SK-N-SH treated with all-trans-retinoic acid at 6 μM for 48 hours (cell line): ENCODE measurements at regions not wholly inside any gene's neighbourhood (a gene's known extent, or its start where the extent isn't known, plus 50 kb on each side); places are given as distances from the start of the nearest gene placed in this dataset.

Experiments used
- ATAC-seq: fragments of 200-7000 bp; cut with Tn5 transposase; 3 replicates; pipeline ENCODE4 v1.9.1; 2020; ENCODE audit warnings: mild to moderate bottlenecking, moderate library complexity
- ARNTL ChIP-seq: fragments of 450-650 bp; formaldehyde crosslinking; IDR thresholded peaks from 2 replicates; pipeline ENCODE4 v1.5.0; 2020; ENCODE audit warnings: low read depth, mild to moderate bottlenecking, moderate library complexity, borderline replicate concordance
- BACH2 ChIP-seq: fragments of 250-450 bp; sonication (Bioruptor Pico); IDR thresholded peaks from 2 replicates; pipeline ENCODE4 v1.9.0; 2021; ENCODE audit warnings: mild to moderate bottlenecking, borderline replicate concordance
- CREB5 ChIP-seq: fragments of 250-450 bp; sonication (Bioruptor Pico); IDR thresholded peaks from 2 replicates; pipeline ENCODE4 v1.5.1; 2020; ENCODE audit warnings: low read depth, mild to moderate bottlenecking, moderate library complexity
- CSDC2 ChIP-seq: fragments of 250-450 bp; sonication (Bioruptor Pico); IDR thresholded peaks from 2 replicates; pipeline ENCODE4 v1.5.0; 2020; ENCODE audit warnings: mild to moderate bottlenecking, moderate library complexity
- CSRNP3 ChIP-seq: fragments of 250-450 bp; sonication (Bioruptor Pico); IDR thresholded peaks from 2 replicates; pipeline ENCODE4 v1.5.1; 2021; ENCODE audit warnings: mild to moderate bottlenecking, moderate library complexity
- ESRRG ChIP-seq: fragments of 250-450 bp; sonication (Bioruptor Pico); IDR thresholded peaks from 2 replicates; pipeline ENCODE4 v1.6.1; 2021; ENCODE audit warnings: mild to moderate bottlenecking
- GLIS3 ChIP-seq: fragments of 250-450 bp; sonication (Bioruptor Pico); IDR thresholded peaks from 2 replicates; pipeline ENCODE4 v1.5.0; 2020; ENCODE audit warnings: mild to moderate bottlenecking, moderate library complexity
- ISL1 ChIP-seq: fragments of 250-450 bp; sonication (Bioruptor Pico); IDR thresholded peaks from 2 replicates; pipeline ENCODE4 v2.1.2; 2022; ENCODE audit warnings: mild to moderate bottlenecking, moderate library complexity
- OSR1 ChIP-seq: fragments of 250-450 bp; sonication (Bioruptor Pico); IDR thresholded peaks from 2 replicates; pipeline ENCODE4 v1.8.0; 2022; ENCODE audit warnings: moderate library complexity, mild to moderate bottlenecking, inconsistent platforms
- PATZ1 ChIP-seq: fragments of 250-450 bp; sonication (Bioruptor Pico); IDR thresholded peaks from 2 replicates; pipeline ENCODE4 v1.8.0; 2020; ENCODE audit warnings: mild to moderate bottlenecking, moderate library complexity, borderline replicate concordance
- PPARA ChIP-seq: fragments of 250-450 bp; sonication (Bioruptor Pico); IDR thresholded peaks from 2 replicates; pipeline ENCODE4 v1.5.0; 2020; ENCODE audit warnings: mild to moderate bottlenecking, borderline replicate concordance
- RARB ChIP-seq: fragments of 250-450 bp; sonication (Bioruptor Pico); IDR thresholded peaks from 2 replicates; pipeline ENCODE4 v1.8.0; 2021; ENCODE audit warnings: mild to moderate bottlenecking, moderate library complexity
- SNAI2 ChIP-seq: fragments of 250-450 bp; sonication (Bioruptor Pico); IDR thresholded peaks from 2 replicates; pipeline ENCODE4 v1.5.0; 2020; ENCODE audit warnings: mild to moderate bottlenecking, moderate library complexity
- TCF4 ChIP-seq: fragments of 250-450 bp; sonication (Bioruptor Pico); IDR thresholded peaks from 2 replicates; pipeline ENCODE4 v1.8.0; 2021; ENCODE audit warnings: mild to moderate bottlenecking, moderate library complexity, borderline replicate concordance
- TOX ChIP-seq: fragments of 250-450 bp; sonication (Bioruptor Pico); IDR thresholded peaks from 2 replicates; pipeline ENCODE4 v1.8.0; 2021; ENCODE audit warnings: mild to moderate bottlenecking, moderate library complexity, borderline replicate concordance
- TSHZ2 ChIP-seq: fragments of 250-450 bp; sonication (Bioruptor Pico); IDR thresholded peaks from 2 replicates; pipeline ENCODE4 v1.5.0; 2020; ENCODE audit warnings: mild to moderate bottlenecking, moderate library complexity
- ZC3H10 ChIP-seq: fragments of 250-450 bp; sonication (Bioruptor Pico); IDR thresholded peaks from 2 replicates; pipeline ENCODE4 v1.5.1; 2021; ENCODE audit warnings: mild to moderate bottlenecking, moderate library complexity
- ZFP3 ChIP-seq: fragments of 250-450 bp; sonication (Bioruptor Pico); IDR thresholded peaks from 2 replicates; pipeline ENCODE4 v1.5.0; 2020; ENCODE audit warnings: mild to moderate bottlenecking, moderate library complexity
- ZNF70 ChIP-seq: fragments of 450-650 bp; formaldehyde crosslinking; IDR thresholded peaks from 2 replicates; pipeline ENCODE4 v1.5.0; 2020; ENCODE audit warnings: mild to moderate bottlenecking, moderate library complexity
- ZNF8 ChIP-seq: fragments of 450-650 bp; formaldehyde crosslinking; IDR thresholded peaks from 2 replicates; pipeline ENCODE4 v1.5.0; 2020; ENCODE audit warnings: mild to moderate bottlenecking, moderate library complexity
- TF ChIP-seq, protein P1 (sequence below): fragments of 250-450 bp; sonication (Bioruptor Pico); IDR thresholded peaks from 2 replicates; pipeline ENCODE4 v1.8.0; 2021; ENCODE audit warnings: low read depth, mild to moderate bottlenecking, moderate library complexity, borderline replicate concordance

- no peak for ATAC-seq
- no peak for TF ChIP-seq TOX (CRISPR knock-in tag)
- no peak for TF ChIP-seq PATZ1 (CRISPR knock-in tag)
- TF ChIP-seq ZC3H10 (CRISPR knock-in tag) = no peak
- no peak for TF ChIP-seq CREB5
- TF ChIP-seq OSR1 = no peak
- TF ChIP-seq PPARA = no peak
- TF ChIP-seq ZFP3 = no peak
- no peak for TF ChIP-seq CSRNP3 (CRISPR knock-in tag)
- TF ChIP-seq ZNF8 (CRISPR knock-in tag) = no peak
- TF ChIP-seq RARB (CRISPR knock-in tag) = no peak
- TF ChIP-seq GLIS3 = no peak
- no peak for TF ChIP-seq TCF4
- TF ChIP-seq ARNTL (CRISPR knock-in tag) = no peak
- no peak for TF ChIP-seq CSDC2
These were observed 141.0 kb downstream of the ARL4C start for GRCh38 chr2:234355808-234356365.

DNA sequence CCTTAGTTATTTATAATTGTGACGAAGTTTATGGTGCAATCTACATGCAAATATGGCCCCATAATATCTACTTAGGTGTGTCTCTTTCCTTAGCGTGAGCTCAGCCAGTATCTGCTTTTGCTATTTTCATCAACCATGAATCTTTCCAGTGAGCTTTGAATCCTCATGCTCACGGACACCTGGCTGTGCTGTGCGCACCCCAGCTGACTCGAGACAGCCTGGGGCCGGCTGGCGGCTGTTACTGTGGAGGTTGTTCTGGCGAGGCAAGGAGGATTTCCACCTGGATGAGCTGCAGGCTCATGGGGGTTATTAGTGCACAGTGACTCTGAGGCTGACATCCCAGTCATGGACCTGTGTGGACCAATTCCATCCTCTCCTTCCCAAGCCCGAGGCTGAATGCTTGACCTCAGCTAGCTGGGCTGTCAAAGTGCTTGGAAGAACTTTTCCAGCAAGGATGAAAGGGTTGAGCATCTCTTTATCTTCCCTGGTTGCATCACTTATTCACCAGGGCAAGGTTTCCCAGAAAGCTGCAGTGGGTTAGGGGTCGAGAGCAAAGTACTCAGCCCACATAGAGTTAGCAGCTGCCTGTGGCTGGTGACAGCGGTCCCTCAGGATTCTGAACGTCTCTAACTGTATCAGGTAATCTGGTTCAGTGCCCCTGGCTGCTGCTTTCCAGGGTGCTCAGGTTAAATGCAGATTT, 141.7 kb downstream of the ARL4C start:
- no peak for ATAC-seq
- no peak for TF ChIP-seq ESRRG (CRISPR knock-in tag)
- TF ChIP-seq SNAI2 (CRISPR knock-in tag) = no peak
- TF ChIP-seq ISL1 = no peak
- TF ChIP-seq TSHZ2 = no peak
- TF ChIP-seq ZNF70 (CRISPR knock-in tag) = no peak
- no peak for TF ChIP-seq PATZ1 (CRISPR knock-in tag)
- no peak for TF ChIP-seq CREB5
- no peak for TF ChIP-seq TOX (CRISPR knock-in tag)
- TF ChIP-seq ZNF8 (CRISPR knock-in tag) = no peak
- TF ChIP-seq PPARA = no peak

DNA sequence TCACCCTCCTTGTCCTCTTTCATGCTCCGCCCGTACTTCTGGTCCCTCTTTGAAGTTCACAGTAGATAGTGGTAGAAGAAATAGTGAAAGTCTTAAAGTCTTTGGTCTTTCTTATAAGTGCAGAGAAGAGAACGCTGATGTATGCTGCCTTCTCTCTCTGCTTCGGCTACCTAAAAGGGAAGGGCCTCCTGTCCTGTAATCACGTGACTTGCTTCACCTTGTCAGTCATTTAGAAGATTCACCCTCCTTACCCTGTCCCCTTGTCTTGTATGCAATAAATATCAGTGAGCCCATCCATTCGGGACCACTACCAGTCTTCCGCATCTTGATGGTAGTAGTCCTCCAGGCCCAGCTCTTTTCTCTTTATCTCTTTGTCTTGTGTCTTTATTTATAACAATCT, 144.6 kb downstream of the ARL4C start:
- ATAC-seq = no peak
- TF ChIP-seq, protein P1, sequence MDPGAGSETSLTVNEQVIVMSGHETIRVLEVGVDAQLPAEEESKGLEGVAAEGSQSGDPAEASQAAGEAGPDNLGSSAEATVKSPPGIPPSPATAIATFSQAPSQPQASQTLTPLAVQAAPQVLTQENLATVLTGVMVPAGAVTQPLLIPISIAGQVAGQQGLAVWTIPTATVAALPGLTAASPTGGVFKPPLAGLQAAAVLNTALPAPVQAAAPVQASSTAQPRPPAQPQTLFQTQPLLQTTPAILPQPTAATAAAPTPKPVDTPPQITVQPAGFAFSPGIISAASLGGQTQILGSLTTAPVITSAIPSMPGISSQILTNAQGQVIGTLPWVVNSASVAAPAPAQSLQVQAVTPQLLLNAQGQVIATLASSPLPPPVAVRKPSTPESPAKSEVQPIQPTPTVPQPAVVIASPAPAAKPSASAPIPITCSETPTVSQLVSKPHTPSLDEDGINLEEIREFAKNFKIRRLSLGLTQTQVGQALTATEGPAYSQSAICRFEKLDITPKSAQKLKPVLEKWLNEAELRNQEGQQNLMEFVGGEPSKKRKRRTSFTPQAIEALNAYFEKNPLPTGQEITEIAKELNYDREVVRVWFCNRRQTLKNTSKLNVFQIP (CRISPR knock-in tag) = no peak
- TF ChIP-seq SNAI2 (CRISPR knock-in tag) (no peak), CREB5 (no peak), TOX (CRISPR knock-in tag) (no peak), TSHZ2 (no peak), BACH2 (CRISPR knock-in tag) (no peak)
